CD14-positive monocyte (primary cell): ENCODE measurements at regions not wholly inside any gene's neighbourhood (a gene's known extent, or its start where the extent isn't known, plus 50 kb on each side); places are given as distances from the start of the nearest gene placed in this dataset.
A peak's percentile ranks its signal among the peaks of the same experiment; 100 is the strongest.

Experiments used
- DNase-seq, 3 donors: peaks; one replicate each; pipeline ENCODE4 v3.0.0-alpha.2; 2011 to 2022
- H2AFZ ChIP-seq: 2 replicates; pipeline ENCODE4 v1.6.0; 2012; ENCODE audit warnings: mild to moderate bottlenecking, low read depth, low read length, inconsistent platforms; ENCODE audit not compliant: insufficient read depth, poor library complexity, severe bottlenecking
- H3K27ac ChIP-seq, 2 donors: 1 replicate in 1 of 2; 2 replicates in 1 of 2; pipeline ENCODE4 v1.5.1; 2012 to 2013; ENCODE audit warnings: low read length in 2 of 2, control low read depth in 1 of 2, inconsistent platforms in 1 of 2, low read depth in 1 of 2, mild to moderate bottlenecking in 1 of 2
- H3K27me3 ChIP-seq, 2 donors: one replicate each; pipeline versions ENCODE4 v1.6.0 to v1.6.1; 2011 to 2013; ENCODE audit warnings: low read length in 2 of 2; ENCODE audit not compliant: control insufficient read depth in 2 of 2, insufficient read depth in 2 of 2
- H3K36me3 ChIP-seq, 2 donors: replicated peaks in 1 of 2; 1 replicate in 1 of 2; 2 replicates in 1 of 2; pipeline versions ENCODE4 v1.5.1 to v1.6.1; 2012 to 2013; ENCODE audit warnings: low read length in 2 of 2, control low read depth in 1 of 2, inconsistent platforms in 1 of 2, mild to moderate bottlenecking in 1 of 2; ENCODE audit not compliant: insufficient read depth in 2 of 2, control insufficient read depth in 1 of 2
- H3K4me1 ChIP-seq, 2 donors: 1 replicate in 1 of 2; 2 replicates in 1 of 2; pipeline versions ENCODE4 v1.5.1 to v1.6.1; 2012 to 2013; ENCODE audit warnings: low read length in 2 of 2, control low read depth in 1 of 2, inconsistent platforms in 1 of 2, mild to moderate bottlenecking in 1 of 2, moderate library complexity in 1 of 2; ENCODE audit not compliant: insufficient read depth in 2 of 2, control insufficient read depth in 1 of 2
- H3K4me2 ChIP-seq: replicated peaks from 2 replicates; pipeline ENCODE3; 2012; ENCODE audit warnings: low read length, moderate library complexity, mild to moderate bottlenecking; ENCODE audit not compliant: poor library complexity, severe bottlenecking; ENCODE audit errors: extremely low read depth
- H3K4me3 ChIP-seq, 3 experiments: fragments of 200-600 bp in 1 of 3; sonication (generic) in 1 of 3; replicated peaks in 1 of 3; 1 replicate in 2 of 3; 2 replicates in 1 of 3; pipeline ENCODE4 v1.5.1; 2011 to 2013; ENCODE audit warnings: low read length in 3 of 3, mild to moderate bottlenecking in 3 of 3, control low read depth in 2 of 3, low read depth in 2 of 3, inconsistent platforms in 1 of 3, moderate library complexity in 1 of 3
- H3K79me2 ChIP-seq: 2 replicates; pipeline ENCODE4 v1.6.0; 2012; ENCODE audit warnings: mild to moderate bottlenecking, control low read depth, inconsistent platforms, low read length, moderate library complexity; ENCODE audit not compliant: insufficient read depth
- H3K9ac ChIP-seq: 2 replicates; pipeline ENCODE4 v1.6.0; 2017; ENCODE audit warnings: low read length, mild to moderate bottlenecking; ENCODE audit not compliant: insufficient read depth, poor library complexity, severe bottlenecking
- H3K9me3 ChIP-seq, 2 donors: replicated peaks in 1 of 2; 1 replicate in 1 of 2; 2 replicates in 1 of 2; pipeline versions ENCODE4 v1.5.1 to v1.6.1; 2012 to 2013; ENCODE audit warnings: low read length in 2 of 2, control low read depth in 1 of 2; ENCODE audit not compliant: control insufficient read depth in 1 of 2, insufficient read depth in 1 of 2
- H4K20me1 ChIP-seq: 2 replicates; pipeline ENCODE4 v1.6.0; 2012; ENCODE audit warnings: mild to moderate bottlenecking, low read length, control low read depth, moderate library complexity; ENCODE audit not compliant: insufficient read depth
- H3K27ac Mint-ChIP-seq, 7 donors: one replicate each; pipeline ENCODE4 v1.8.0; 2020; ENCODE audit warnings: mild to moderate bottlenecking in 7 of 7, mixed read lengths in 7 of 7, moderate library complexity in 6 of 7, inconsistent platforms in 2 of 7
- H3K27me3 Mint-ChIP-seq, 3 donors: one replicate each; pipeline ENCODE4 v1.8.0; 2021 to 2022; ENCODE audit warnings: low read depth in 3 of 3, mild to moderate bottlenecking in 3 of 3, mixed read lengths in 3 of 3, moderate library complexity in 3 of 3, inconsistent platforms in 1 of 3
- H3K36me3 Mint-ChIP-seq, 2 donors: one replicate each; pipeline ENCODE4 v1.8.0; 2020; ENCODE audit warnings: mixed read lengths in 2 of 2, inconsistent platforms in 1 of 2, mild to moderate bottlenecking in 1 of 2
- H3K4me1 Mint-ChIP-seq: one replicate; pipeline ENCODE4 v1.8.0; 2020; ENCODE audit warnings: mild to moderate bottlenecking, mixed read lengths
- H3K4me3 Mint-ChIP-seq, 2 donors: one replicate each; pipeline ENCODE4 v1.8.0; 2020; ENCODE audit warnings: mild to moderate bottlenecking in 2 of 2, mixed read lengths in 2 of 2, moderate library complexity in 1 of 2
- H3K9me3 Mint-ChIP-seq, 7 donors: one replicate each; pipeline ENCODE4 v1.8.0; 2020 to 2022; ENCODE audit warnings: mixed read lengths in 7 of 7, mild to moderate bottlenecking in 6 of 7, moderate library complexity in 6 of 7, inconsistent platforms in 2 of 7
- WGBS: methylation state at CpG from one replicate; pipeline ENCODE4 v1.1.5; 2013; ENCODE audit warnings: missing lambda C conversion rate; ENCODE audit not compliant: insufficient coverage; 5-methylcytosine and 5-hydroxymethylcytosine counted together
- intact Hi-C, 2 donors: fragments of 100-400 bp; cut with micrococcal nuclease; formaldehyde crosslinking; loops; one replicate each; pipeline versions ENCODE4 v1.15.0 to v1.15.1; 2023
- TF ChIP-seq, protein P1 (sequence below): fragments of 200-600 bp; IDR thresholded peaks from one replicate; pipeline ENCODE4 v1.8.0; 2022; ENCODE audit warnings: antibody characterized with exemption, mild to moderate bottlenecking

DNA sequence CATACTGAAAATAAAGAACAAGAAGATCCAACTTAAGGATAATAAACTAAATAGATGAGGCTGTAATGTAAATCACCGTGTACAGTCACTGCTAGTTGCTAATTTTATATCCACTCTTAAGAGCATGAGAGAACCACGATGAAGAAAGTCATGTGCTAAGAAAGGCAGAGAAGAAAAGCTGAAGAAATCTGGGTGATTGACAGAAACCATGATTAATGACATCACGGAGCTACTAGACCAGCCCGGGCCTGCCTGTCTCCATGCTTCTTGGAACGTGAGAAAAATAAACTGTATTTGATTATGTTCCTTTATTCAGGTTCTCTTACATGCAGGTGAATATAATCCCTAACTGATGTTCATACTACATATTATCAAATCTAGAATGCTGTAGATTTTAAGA is 84.2 kb upstream of the E2F3 start:
- Mint-ChIP-seq H3K4me3 (no peak overlapping the region), H3K36me3 (no peaks in the 10 kb centered on the region), H3K4me1 (peaks cover 15% of the 10 kb centered on the region), H3K27me3 (peaks cover 0 to 4% (median 1%) of the 10 kb centered on the region in 3 donors), H3K27ac (no peak overlapping the region), H3K9me3 (peaks cover 3 to 15% (median 10%) of the 10 kb centered on the region in 7 donors)
- no peak overlapping the region for H3K9ac ChIP-seq
- no peaks in the 10 kb centered on the region for H4K20me1 ChIP-seq
- TF ChIP-seq, protein P1, sequence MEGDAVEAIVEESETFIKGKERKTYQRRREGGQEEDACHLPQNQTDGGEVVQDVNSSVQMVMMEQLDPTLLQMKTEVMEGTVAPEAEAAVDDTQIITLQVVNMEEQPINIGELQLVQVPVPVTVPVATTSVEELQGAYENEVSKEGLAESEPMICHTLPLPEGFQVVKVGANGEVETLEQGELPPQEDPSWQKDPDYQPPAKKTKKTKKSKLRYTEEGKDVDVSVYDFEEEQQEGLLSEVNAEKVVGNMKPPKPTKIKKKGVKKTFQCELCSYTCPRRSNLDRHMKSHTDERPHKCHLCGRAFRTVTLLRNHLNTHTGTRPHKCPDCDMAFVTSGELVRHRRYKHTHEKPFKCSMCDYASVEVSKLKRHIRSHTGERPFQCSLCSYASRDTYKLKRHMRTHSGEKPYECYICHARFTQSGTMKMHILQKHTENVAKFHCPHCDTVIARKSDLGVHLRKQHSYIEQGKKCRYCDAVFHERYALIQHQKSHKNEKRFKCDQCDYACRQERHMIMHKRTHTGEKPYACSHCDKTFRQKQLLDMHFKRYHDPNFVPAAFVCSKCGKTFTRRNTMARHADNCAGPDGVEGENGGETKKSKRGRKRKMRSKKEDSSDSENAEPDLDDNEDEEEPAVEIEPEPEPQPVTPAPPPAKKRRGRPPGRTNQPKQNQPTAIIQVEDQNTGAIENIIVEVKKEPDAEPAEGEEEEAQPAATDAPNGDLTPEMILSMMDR = no peak
- no peaks in the 10 kb centered on the region for H3K36me3 ChIP-seq
- H3K4me1 ChIP-seq = peaks cover 9 to 13% of the 10 kb centered on the region in 2 donors
- intact Hi-C loops = no loop called here
- H2AFZ ChIP-seq = no peak overlapping the region
- peaks cover 0 to 8% of the 10 kb centered on the region in 2 donors for H3K9me3 ChIP-seq
- H3K27me3 ChIP-seq = no peaks in the 10 kb centered on the region
- no peak overlapping the region for H3K27ac ChIP-seq
- H3K79me2 ChIP-seq = no peaks in the 10 kb centered on the region
- DNase-seq = no peak
- WGBS = no CpG with 5 or more reads among the region's 5 CpGs
- H3K4me3 ChIP-seq = no peak overlapping the region
- H3K4me2 ChIP-seq = no peak overlapping the region

DNA sequence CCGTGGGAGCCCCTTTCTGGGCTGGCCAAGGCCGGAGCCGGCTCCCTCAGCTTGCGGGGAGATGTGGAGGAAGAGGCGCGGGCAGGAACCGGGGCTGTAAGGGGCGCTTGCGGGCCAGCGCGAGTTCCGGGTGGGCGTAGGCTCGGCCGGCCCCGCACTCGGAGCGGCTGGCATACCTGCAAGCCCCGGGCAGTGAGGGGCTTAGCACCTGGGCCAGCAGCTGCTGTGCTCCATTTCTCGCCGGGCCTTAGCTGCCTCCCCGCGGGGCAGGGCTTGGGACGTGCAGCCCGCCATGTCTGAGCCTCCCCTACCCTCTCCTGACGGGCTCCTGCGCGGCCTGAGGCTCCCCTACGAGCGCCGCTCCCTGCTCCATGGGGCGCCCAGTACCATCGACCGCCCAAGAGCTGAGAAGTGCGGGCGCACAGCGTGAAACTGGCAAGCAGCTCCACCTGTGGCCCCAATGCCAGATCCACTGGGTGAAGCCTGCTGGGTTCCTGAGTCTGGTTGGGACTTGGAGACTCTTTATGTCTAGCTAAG is 82.8 kb upstream of the E2F3 start:
- peak overlapping the region in 1 of 3 experiments; percentile 70 for H3K4me3 ChIP-seq
- peak overlapping the region in 4 of 7 donors; percentile 93 to 96 (median 94) for H3K27ac Mint-ChIP-seq
- no peaks in the 10 kb centered on the region for H4K20me1 ChIP-seq
- peaks cover 0 to 8% of the 10 kb centered on the region in 2 donors for H3K9me3 ChIP-seq
- peaks cover 15% of the 10 kb centered on the region for H3K4me1 Mint-ChIP-seq
- peaks cover 9 to 13% of the 10 kb centered on the region in 2 donors for H3K4me1 ChIP-seq
- no peak overlapping the region for H3K4me3 Mint-ChIP-seq
- H3K27ac ChIP-seq = peak overlapping the region; percentile 81 to 90
- no peaks in the 10 kb centered on the region for H3K27me3 Mint-ChIP-seq
- H3K4me2 ChIP-seq = peak overlapping the region; percentile 57
- H3K79me2 ChIP-seq = no peaks in the 10 kb centered on the region
- TF ChIP-seq, protein P1 = no peak
- no peaks in the 10 kb centered on the region for H3K36me3 ChIP-seq
- no peaks in the 10 kb centered on the region for H3K36me3 Mint-ChIP-seq
- no peaks in the 10 kb centered on the region for H3K27me3 ChIP-seq
- 98% methylated on average over 31 of the region's 37 CpGs for WGBS
- no peak overlapping the region for H2AFZ ChIP-seq
- H3K9ac ChIP-seq = no peak overlapping the region
- no peak for DNase-seq
- intact Hi-C loops = no loop called here
- H3K9me3 Mint-ChIP-seq = peaks cover 3 to 15% (median 10%) of the 10 kb centered on the region in 7 donors
